ENCODE measurements at regions not wholly inside any gene's neighbourhood (a gene's known extent, or its start where the extent isn't known, plus 50 kb on each side); places are given as distances from the start of the nearest gene placed in this dataset.
"Not testable (repeated sequence)": the region's sequence is repeated elsewhere in the genome, so short reads cannot be mapped to it uniquely, and the experiment has no call there.

DNA sequence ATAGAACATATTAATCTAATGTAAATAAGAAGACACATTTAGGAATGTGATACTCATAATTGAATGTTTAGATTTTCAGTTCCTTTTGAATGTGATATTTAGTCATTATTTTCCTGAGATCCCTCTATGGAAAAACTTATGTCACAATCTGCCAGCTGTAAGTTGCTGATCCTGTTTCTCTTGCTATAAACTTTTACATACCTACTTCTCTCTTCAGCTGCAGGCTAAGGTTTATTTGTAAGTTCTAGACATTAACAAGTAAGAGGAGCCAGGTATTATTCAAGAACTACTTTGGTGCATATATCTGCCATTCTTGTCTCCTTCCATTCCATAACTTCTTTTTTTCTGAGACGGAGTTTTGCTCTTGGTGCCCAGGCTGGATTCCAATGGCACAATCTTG lies 462.4 kb downstream of the PRR16 start:
- H3K4me1 Mint-ChIP-seq = no peaks in the 10 kb centered on the region
- H3K27me3 Mint-ChIP-seq = no peaks in the 10 kb centered on the region
- H3K36me3 Mint-ChIP-seq = no peaks in the 10 kb centered on the region
- no peak for ATAC-seq
- H3K9me3 Mint-ChIP-seq = no peaks in the 10 kb centered on the region
- no peak overlapping the region for H3K27ac Mint-ChIP-seq
- H3K4me3 Mint-ChIP-seq = no peak overlapping the region

DNA sequence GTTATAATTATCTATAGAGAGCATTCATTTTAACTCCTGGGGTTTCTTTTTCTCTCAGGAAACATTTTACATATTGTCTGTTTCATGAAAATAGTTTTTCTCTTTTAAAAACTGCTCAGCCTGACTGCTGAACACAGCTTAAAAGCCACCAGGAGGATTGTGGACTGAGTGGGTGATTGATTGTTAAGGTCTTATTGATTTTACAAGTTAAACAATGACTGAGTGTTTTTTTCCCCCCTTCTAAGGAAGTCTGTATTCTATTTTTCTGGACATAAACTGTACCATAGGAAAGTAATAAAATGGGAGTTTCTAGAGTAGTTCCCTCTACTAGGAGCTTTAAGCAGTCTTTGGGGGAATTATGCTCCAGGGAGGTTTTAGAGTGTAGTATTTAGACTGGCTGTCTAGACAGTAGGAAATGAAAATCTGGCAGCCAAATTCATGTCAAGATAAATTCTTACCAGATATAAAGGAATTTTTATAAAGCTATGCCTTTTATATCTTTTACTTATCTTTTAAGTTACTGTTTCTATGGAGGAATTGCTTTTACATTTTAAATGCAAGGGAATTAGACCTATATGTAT lies 463.9 kb downstream of the PRR16 start:
- Mint-ChIP-seq H3K4me1 (no peaks in the 10 kb centered on the region), H3K4me3 (no peak overlapping the region), H3K9me3 (no peaks in the 10 kb centered on the region), H3K36me3 (no peaks in the 10 kb centered on the region), H3K27me3 (no peaks in the 10 kb centered on the region), H3K27ac (no peak overlapping the region)
- no peak for ATAC-seq

DNA sequence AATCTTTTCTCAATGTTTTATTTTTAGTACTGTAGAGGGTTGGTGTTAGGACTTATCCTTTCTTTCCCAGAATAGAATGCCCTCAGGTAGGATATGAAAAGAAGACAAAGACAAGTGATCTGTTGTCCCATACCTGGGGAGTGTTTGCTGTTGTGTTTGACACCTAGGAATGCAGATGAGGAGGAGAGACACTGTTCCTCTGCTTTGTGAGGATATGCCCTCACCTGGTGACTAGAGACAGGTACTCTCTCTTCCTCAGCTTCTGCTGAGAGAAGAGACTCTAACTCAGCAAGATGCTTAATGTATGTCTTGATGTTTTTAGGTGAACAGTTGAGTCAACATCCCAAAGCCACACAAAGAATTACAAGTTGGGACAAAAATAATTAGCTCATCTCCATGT lies 468.4 kb downstream of the PRR16 start:
- ATAC-seq = no peak
- H3K4me1 Mint-ChIP-seq = no peaks in the 10 kb centered on the region
- H3K36me3 Mint-ChIP-seq = no peaks in the 10 kb centered on the region
- no peaks in the 10 kb centered on the region for H3K9me3 Mint-ChIP-seq
- no peak overlapping the region for H3K4me3 Mint-ChIP-seq
- H3K27ac Mint-ChIP-seq = no peak overlapping the region
- H3K27me3 Mint-ChIP-seq = no peaks in the 10 kb centered on the region

GRCh38 chr5:120934031-120934430 lies 469.9 kb downstream of the PRR16 start:
- Mint-ChIP-seq H3K36me3 (no peaks in the 10 kb centered on the region), H3K9me3 (no peaks in the 10 kb centered on the region), H3K4me1 (no peaks in the 10 kb centered on the region), H3K27ac (no peak overlapping the region), H3K4me3 (no peak overlapping the region), H3K27me3 (no peaks in the 10 kb centered on the region)
- ATAC-seq = no peak

- Mint-ChIP-seq H3K9me3 (no peaks in the 10 kb centered on the region), H3K4me3 (no peak overlapping the region), H3K36me3 (no peaks in the 10 kb centered on the region), H3K27me3 (no peaks in the 10 kb centered on the region), H3K4me1 (no peaks in the 10 kb centered on the region), H3K27ac (no peak overlapping the region)
- peak; percentile 31 for ATAC-seq
Measured at GRCh38 chr5:120936652-120937051, 472.6 kb downstream of the PRR16 start.

GRCh38 chr5:120938604-120939003 lies 474.5 kb downstream of the PRR16 start:
- no peak for ATAC-seq
- Mint-ChIP-seq H3K27me3 (no peaks in the 10 kb centered on the region), H3K4me3 (no peak overlapping the region), H3K9me3 (no peaks in the 10 kb centered on the region), H3K4me1 (no peaks in the 10 kb centered on the region), H3K36me3 (no peaks in the 10 kb centered on the region), H3K27ac (no peak overlapping the region)

DNA sequence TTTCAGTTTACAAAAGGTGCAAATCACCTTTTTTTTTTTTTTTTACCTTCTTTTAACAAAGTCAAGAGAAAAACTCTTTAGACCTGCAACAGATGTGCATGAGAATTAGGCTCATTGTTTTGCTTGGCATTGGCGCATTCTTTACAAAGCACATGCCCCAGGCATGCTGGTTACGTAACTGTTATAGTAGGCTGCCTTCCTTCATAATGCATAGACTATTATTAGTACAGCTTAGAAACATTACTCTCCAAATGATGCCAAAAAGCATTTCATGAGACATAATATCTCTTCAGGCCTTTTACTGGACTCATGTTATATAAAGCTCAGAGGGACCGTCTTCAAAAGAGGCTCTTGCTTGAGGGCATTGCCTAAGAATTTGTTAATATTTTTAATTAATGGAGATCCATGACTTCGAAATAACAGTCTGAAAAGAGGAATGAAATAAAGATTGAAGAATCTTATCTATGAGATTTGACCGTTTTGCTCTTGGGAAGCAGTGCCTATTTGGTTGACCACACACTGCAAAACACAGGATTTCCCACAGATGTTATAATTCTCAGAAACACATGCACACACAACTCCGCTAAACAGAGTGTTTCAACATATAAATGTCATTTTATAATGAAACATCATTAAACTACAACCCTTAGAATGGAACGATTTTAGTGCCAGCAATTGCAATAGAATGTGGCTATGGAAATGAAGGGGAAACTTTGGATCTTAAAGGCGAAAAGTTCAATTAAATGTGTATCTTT lies 478.7 kb downstream of the PRR16 start:
- Mint-ChIP-seq H3K36me3 (no peaks in the 10 kb centered on the region), H3K27ac (no peak overlapping the region), H3K4me3 (no peak overlapping the region), H3K27me3 (no peaks in the 10 kb centered on the region), H3K4me1 (no peaks in the 10 kb centered on the region), H3K9me3 (no peaks in the 10 kb centered on the region)
- no peak for ATAC-seq

- H3K27me3 Mint-ChIP-seq, H3K27ac Mint-ChIP-seq, H3K4me1 Mint-ChIP-seq, H3K9me3 Mint-ChIP-seq, ATAC-seq, H3K36me3 Mint-ChIP-seq, H3K4me3 Mint-ChIP-seq: not testable (repeated sequence)
Measured at GRCh38 chr5:120949596-120949995, 485.5 kb downstream of the PRR16 start.

DNA sequence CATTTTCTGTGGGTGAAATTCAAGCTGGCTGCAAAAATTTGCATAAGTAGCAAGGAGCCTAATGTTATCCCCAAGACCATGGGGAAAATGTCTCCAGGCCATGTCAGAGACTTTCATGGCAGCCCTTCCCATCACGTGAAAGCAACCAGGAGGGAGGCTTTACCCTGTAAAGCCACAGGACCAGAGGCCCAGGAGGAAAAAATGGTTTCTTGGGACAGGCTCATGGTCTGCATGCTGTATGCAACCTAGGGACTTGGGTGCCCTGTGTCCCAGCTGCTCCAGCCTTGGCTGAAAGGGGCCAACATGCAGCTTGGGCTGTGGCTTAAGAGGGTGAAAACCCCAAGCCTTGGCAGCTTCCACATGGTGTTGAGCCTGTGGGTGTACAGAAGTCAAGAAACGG lies 489.3 kb downstream of the PRR16 start:
- not testable (repeated sequence) for H3K27ac Mint-ChIP-seq, ATAC-seq, H3K4me1 Mint-ChIP-seq, H3K27me3 Mint-ChIP-seq, H3K36me3 Mint-ChIP-seq, H3K9me3 Mint-ChIP-seq, H3K4me3 Mint-ChIP-seq

GRCh38 chr5:120954255-120954654 lies 490.2 kb downstream of the PRR16 start:
- no peak overlapping the region for H3K4me3 Mint-ChIP-seq
- no peak for ATAC-seq
- peaks cover 9% of the 10 kb centered on the region for H3K9me3 Mint-ChIP-seq

DNA sequence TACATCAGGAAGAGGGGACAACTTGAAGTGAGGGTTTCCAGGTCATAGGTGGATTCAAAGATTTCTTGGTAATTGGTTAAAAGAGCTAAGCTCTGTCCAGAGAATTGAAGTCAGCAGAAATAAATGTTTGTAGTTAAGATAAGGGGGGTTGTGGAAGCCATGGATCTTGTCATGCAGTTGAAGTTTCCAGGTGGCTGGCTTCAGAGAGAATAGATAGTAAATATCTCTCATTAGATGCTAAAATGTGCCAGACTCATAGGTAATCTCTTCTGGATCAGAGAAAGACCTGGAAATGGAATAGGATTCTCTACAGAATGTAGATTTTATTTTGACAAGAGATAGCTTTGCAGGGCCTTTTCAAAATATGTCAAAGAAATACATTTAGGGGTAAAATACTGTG lies 491.7 kb downstream of the PRR16 start:
- H3K27ac Mint-ChIP-seq = no peak overlapping the region
- H3K36me3 Mint-ChIP-seq = no peaks in the 10 kb centered on the region
- H3K9me3 Mint-ChIP-seq = peaks cover 9% of the 10 kb centered on the region
- no peak overlapping the region for H3K4me3 Mint-ChIP-seq
- no peak for ATAC-seq
- H3K4me1 Mint-ChIP-seq = no peaks in the 10 kb centered on the region
- no peaks in the 10 kb centered on the region for H3K27me3 Mint-ChIP-seq

More at GRCh38 chr5:120954255-120954654, 490.2 kb downstream of the PRR16 start:
- no peaks in the 10 kb centered on the region for H3K4me1 Mint-ChIP-seq
- no peak overlapping the region for H3K27ac Mint-ChIP-seq
- no peaks in the 10 kb centered on the region for H3K27me3 Mint-ChIP-seq
- no peaks in the 10 kb centered on the region for H3K36me3 Mint-ChIP-seq

GRCh38 chr5:120958877-120959485 lies 494.9 kb downstream of the PRR16 start:
- Mint-ChIP-seq H3K27me3 (no peaks in the 10 kb centered on the region), H3K4me3 (no peak overlapping the region), H3K9me3 (peaks cover 5% of the 10 kb centered on the region), H3K36me3 (no peaks in the 10 kb centered on the region), H3K4me1 (no peaks in the 10 kb centered on the region), H3K27ac (no peak overlapping the region)
- no peak for ATAC-seq

- Mint-ChIP-seq H3K4me1 (no peaks in the 10 kb centered on the region), H3K9me3 (peaks cover 10% of the 10 kb centered on the region), H3K27me3 (no peaks in the 10 kb centered on the region), H3K27ac (no peak overlapping the region), H3K4me3 (no peak overlapping the region), H3K36me3 (no peaks in the 10 kb centered on the region)
- ATAC-seq = no peak
Measured at GRCh38 chr5:120960510-120960909, 496.4 kb downstream of the PRR16 start.

DNA sequence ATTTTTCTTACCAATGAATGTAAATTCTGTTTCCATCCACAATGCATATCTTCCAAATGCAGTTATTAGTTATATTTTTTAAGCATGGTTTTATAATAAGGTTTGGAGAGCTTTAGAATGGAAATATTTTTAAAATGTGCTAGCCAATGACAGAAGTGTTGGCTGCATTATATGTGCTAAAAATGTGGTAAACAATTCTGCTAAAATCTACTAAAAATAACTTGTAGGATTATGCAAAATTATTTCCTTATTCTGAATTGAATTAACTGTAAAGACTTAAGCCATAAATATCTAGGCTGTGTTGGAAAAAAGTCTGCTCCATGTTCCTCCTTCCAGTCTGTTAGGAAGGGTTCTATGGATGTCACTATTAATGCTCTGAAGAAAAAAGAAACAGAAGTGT lies 503.3 kb downstream of the PRR16 start:
- H3K4me1 Mint-ChIP-seq = no peaks in the 10 kb centered on the region
- no peak overlapping the region for H3K4me3 Mint-ChIP-seq
- H3K27me3 Mint-ChIP-seq = no peaks in the 10 kb centered on the region
- H3K36me3 Mint-ChIP-seq = no peaks in the 10 kb centered on the region
- no peak overlapping the region for H3K27ac Mint-ChIP-seq
- peaks cover 11% of the 10 kb centered on the region for H3K9me3 Mint-ChIP-seq
- no peak for ATAC-seq

GRCh38 chr5:120974690-120975089 lies 510.6 kb downstream of the PRR16 start:
- Mint-ChIP-seq H3K36me3 (no peaks in the 10 kb centered on the region), H3K27ac (no peak overlapping the region), H3K4me3 (no peak overlapping the region), H3K9me3 (peaks cover 6% of the 10 kb centered on the region), H3K4me1 (no peaks in the 10 kb centered on the region), H3K27me3 (no peaks in the 10 kb centered on the region)
- no peak for ATAC-seq

GRCh38 chr5:120982351-120982750 lies 518.3 kb downstream of the PRR16 start:
- H3K4me3 Mint-ChIP-seq = no peak overlapping the region
- H3K27ac Mint-ChIP-seq = no peak overlapping the region
- H3K9me3 Mint-ChIP-seq = no peaks in the 10 kb centered on the region
- no peaks in the 10 kb centered on the region for H3K4me1 Mint-ChIP-seq
- no peaks in the 10 kb centered on the region for H3K36me3 Mint-ChIP-seq
- no peak for ATAC-seq
- H3K27me3 Mint-ChIP-seq = no peaks in the 10 kb centered on the region
